ENCODE measurements at regions not wholly inside any gene's neighbourhood (a gene's known extent, or its start where the extent isn't known, plus 50 kb on each side); places are given as distances from the start of the nearest gene placed in this dataset.

GRCh38 chr4:78691971-78692821 is 84.0 kb upstream of the BMP2K start:
- H3K79me2 ChIP-seq (ENCODE audit: control insufficient read depth, insufficient read depth, low read length), result no peaks in the 10 kb centered on the region
- H4K20me1 ChIP-seq (replicated peaks; ENCODE audit: control insufficient read depth, extremely low read depth, insufficient read depth, low read length), result no peaks in the 10 kb centered on the region
- dilution Hi-C loops (cut with MboI; ENCODE audit: extremely low pct_ligation_motif_present, low sequenced_read_pairs) (no loop called here), intact Hi-C loops (cut with micrococcal nuclease) (no loop called here)
- H3K4me1 ChIP-seq (ENCODE audit: control insufficient read depth, extremely low read depth, insufficient read depth, low read length), result no peaks in the 10 kb centered on the region
- H3K4me3 ChIP-seq (replicated peaks in 1 of 3; ENCODE audit: insufficient read depth in 1 of 3, low read depth in 1 of 3, low read length in 3 of 3), result no peak overlapping the region
- H3K9ac ChIP-seq (replicated peaks; ENCODE audit: extremely low read depth, insufficient read depth, low read length), result no peak overlapping the region
- TF ChIP-seq EZH2 (IDR thresholded peaks at IDR 0.05; ENCODE audit: borderline replicate concordance, low read depth, low read length, severe bottlenecking), result no peak
- no peak for TF ChIP-seq MYC (IDR thresholded peaks at IDR 0.05; ENCODE audit: low read depth, low read length)
- TF ChIP-seq GATA2 (IDR thresholded peaks at IDR 0.05; ENCODE audit: insufficient read depth, insufficient read length, low read depth, low read length), result no peak
- no peak for TF ChIP-seq CTCF (IDR thresholded peaks at IDR 0.05; ENCODE audit: extremely low read depth in 1 of 2, insufficient read depth in 1 of 2, low read depth in 1 of 2, low read length in 2 of 2)
- TF ChIP-seq MAX (IDR thresholded peaks at IDR 0.05; ENCODE audit: insufficient read depth, insufficient read length), result no peak
- no peak for TF ChIP-seq JUN (IDR thresholded peaks at IDR 0.05; ENCODE audit: borderline replicate concordance, insufficient read depth, insufficient read length, low read depth)
- no peak for TF ChIP-seq POLR2AphosphoS5 (IDR thresholded peaks at IDR 0.05; ENCODE audit: insufficient read depth, low read depth, low read length)
- TF ChIP-seq POLR2A (IDR thresholded peaks at IDR 0.05; ENCODE audit: low read depth, low read length), result no peak
- TF ChIP-seq FOS (IDR thresholded peaks at IDR 0.05; ENCODE audit: borderline replicate concordance, insufficient read depth, low read length), result no peak
- CTCF ChIA-PET, result interaction anchor here (0.8 kb wide), 1 partner anchor 47 kb away, joined by 3 read pairs; no protein-coding TSS in a partner anchor
- no peaks in the 10 kb centered on the region for H3K36me3 ChIP-seq (ENCODE audit: control insufficient read depth in 2 of 2, extremely low read depth in 1 of 2, insufficient read depth in 2 of 2, low read length in 2 of 2)
- DNase-seq (ENCODE audit: low read depth, low spot score) (no peak), FAIRE-seq (no peak)
- POLR2A ChIA-PET, result no interaction called here
- H3K9me3 ChIP-seq (replicated peaks; ENCODE audit: control insufficient read depth, insufficient read depth, low read length), result no peaks in the 10 kb centered on the region
- BruUV-seq (replicated peaks), result no TSS peak
- H3K9me1 ChIP-seq (replicated peaks; ENCODE audit: control insufficient read depth, extremely low read depth, insufficient read depth, low read length), result no peaks in the 10 kb centered on the region
- no peak overlapping the region for H3K27ac ChIP-seq (ENCODE audit: insufficient read depth, low read depth, low read length)
- H3K4me2 ChIP-seq (ENCODE audit: insufficient read depth, low read length), result no peak overlapping the region
- H2AFZ ChIP-seq (ENCODE audit: low read depth, low read length), result no peak overlapping the region
- no peaks in the 10 kb centered on the region for H3K27me3 ChIP-seq (ENCODE audit: control insufficient read depth in 2 of 2, insufficient read depth in 2 of 2, low read length in 2 of 2)

Measured in endothelial cell of umbilical vein (primary cell).